Kidney tubule cell (primary cell): ENCODE measurements at regions not wholly inside any gene's neighbourhood (a gene's known extent, or its start where the extent isn't known, plus 50 kb on each side); places are given as distances from the start of the nearest gene placed in this dataset.
"Not testable (repeated sequence)": the region's sequence is repeated elsewhere in the genome, so short reads cannot be mapped to it uniquely, and the experiment has no call there.

Source experiments
- DNase-seq: peaks from one replicate; pipeline ENCODE4 v3.0.0-alpha.2; 2018; ENCODE audit warnings: low spot score

GRCh38 chr3:39655718-39656117 lies 153.7 kb upstream of the MYRIP start:
- DNase-seq = not testable (repeated sequence)

DNA sequence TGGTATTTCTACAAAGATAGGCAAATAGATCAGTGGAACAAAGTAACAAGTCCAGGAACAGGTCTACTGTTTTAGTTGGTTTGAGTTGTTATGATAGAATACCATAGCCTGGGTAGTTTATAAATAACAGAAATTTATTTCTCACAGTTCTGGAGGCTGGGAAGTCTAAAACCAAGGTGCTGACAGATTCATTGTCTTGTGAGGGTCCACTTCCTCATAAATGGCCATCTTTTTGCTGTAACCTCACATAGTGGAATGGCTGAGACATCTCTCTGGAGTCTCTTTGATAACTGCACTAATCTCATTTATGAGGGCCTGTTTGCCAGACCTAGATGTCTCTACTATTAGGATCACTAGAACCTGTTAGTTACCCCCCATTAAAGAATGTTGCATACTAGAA lies 152.3 kb upstream of the MYRIP start:
- no peak for DNase-seq

DNA sequence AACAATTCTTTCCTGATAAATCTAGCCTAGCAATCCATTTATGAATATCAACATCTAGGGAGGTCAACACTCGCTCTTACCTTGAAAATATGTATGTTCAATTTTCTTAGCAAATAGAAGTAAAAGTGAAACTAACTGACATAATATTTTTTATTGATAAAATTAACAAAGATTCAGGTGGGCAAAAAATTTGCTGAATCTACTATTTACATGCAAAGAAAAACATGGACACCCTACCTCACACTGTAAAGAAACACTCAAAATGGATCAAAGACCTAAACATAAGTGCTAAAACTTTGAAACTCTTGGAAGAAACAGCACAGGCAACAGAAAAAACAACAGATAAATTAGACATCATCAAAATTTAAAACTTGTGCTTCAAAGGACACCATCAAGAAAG lies 151.6 kb upstream of the MYRIP start:
- no peak for DNase-seq

DNA sequence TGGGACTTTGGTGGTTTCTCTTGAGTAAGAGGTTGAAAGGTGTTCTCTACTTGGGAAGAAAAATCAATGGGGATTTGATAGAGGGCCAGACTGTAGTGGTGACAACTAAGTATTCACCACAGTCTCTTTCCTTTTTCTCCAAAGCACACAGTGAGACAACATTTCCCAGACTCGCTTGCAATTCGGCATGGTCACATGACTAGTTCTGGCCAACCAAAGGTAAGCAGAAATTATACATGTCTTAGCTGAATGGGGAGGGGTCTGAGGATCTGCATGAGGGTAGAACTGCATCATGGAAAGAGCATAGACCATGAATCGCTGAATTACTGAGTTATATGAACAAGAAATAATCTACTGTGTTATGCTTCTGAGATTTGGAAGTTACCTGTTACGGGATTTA lies 144.5 kb upstream of the MYRIP start:
- no peak for DNase-seq

DNA sequence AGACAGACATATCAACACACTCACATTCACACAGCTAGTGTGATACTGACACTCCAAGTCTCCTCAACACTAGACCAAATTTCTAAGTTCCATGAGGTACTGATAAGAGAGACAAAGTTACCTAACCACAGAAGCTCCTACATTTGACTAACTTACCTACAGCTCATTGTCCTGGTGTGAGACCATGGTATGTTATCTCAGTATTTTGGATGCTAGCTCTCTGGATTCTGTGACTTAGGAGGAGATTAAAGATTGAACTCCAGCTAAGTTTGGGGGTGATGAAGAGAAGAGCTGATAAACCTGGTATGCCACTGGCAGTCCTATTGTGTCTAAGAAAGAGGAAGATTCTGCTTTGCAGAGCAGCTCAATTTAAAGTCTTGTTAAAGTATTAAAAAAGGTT lies 144.0 kb upstream of the MYRIP start:
- no peak for DNase-seq

GRCh38 chr3:39668420-39668819 lies 141.0 kb upstream of the MYRIP start:
- peak; percentile 62 for DNase-seq

- DNase-seq = no peak
Measured at GRCh38 chr3:39671116-39671515, 138.3 kb upstream of the MYRIP start.

DNA sequence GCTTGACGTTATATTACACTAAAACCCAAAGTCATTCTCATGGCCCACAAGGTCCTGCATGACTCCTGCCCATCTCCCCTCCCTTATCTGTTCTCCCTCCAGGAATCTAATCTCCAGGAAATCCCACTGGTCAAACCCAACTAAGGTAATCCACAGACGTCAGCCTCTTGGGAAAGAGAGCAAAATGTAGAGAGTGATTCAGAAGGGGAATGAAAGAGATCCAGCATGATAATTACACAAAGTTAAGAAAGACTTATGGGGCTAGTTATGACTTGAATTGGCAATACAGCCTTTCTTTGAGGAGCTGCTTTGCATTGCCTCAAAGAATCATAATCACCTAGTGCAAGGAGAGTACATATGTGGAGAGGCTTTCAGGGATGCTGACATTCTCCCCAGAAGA lies 137.8 kb upstream of the MYRIP start:
- no peak for DNase-seq

DNA sequence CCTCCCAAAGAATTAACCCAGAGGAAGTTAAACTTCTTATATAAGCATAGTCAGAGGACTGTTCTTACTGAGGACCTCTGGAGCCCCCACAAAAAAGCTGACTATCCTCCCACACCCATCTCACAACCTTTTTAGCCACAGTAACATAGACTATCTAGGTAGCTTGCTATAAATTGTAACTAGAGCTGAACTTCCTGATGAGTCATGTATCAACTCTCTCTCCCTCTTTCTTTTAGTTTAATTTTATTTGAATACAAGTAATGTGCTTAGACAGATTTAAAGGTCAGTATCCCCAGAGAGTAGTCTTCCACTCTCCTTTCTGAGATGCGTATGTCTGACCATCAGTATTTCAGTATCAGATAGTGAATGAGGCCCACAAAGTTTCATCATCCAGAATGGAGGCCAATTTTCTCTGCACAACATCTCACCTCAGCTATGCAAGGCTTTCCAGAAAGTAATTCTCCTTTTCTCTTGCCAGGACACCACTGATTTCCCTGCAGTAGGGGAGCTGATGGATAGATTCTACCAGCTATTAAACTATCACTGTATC lies 104.0 kb upstream of the MYRIP start:
- DNase-seq = no peak

GRCh38 chr3:39707314-39707909 lies 102.0 kb upstream of the MYRIP start:
- DNase-seq = peak; percentile 52

DNA sequence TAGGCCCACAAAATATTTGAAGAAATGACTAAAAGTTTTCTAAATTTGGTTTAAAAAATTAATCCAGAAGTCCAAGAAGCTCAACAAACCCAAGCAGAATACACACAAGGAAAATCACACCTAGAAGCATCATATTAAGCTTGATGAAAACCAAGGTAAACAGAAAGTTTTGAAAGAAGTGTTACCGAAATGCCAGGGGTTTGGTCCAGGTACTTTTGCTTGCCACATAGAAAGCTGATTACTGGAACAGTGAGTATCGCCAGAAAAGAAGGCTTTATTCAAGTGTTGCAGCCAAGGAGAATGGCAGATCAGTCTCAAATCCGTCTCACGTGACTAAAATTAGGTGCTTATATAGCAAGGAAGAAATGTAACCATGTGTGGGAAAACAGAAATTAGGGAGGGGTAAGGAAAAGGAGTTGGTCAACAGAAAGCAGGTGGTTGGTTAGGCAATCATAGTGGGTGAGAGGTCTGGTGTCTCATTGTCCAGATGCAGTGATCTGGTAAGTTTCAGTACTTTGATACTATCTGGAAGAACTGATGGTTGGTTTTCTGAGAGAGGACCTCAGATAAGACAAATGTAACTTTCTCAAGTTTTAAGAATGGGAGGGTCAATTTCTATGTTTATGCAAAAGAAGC lies 96.9 kb upstream of the MYRIP start:
- DNase-seq = no peak

- DNase-seq = not testable (repeated sequence)
Measured at GRCh38 chr3:39713341-39713740, 96.1 kb upstream of the MYRIP start.

DNA sequence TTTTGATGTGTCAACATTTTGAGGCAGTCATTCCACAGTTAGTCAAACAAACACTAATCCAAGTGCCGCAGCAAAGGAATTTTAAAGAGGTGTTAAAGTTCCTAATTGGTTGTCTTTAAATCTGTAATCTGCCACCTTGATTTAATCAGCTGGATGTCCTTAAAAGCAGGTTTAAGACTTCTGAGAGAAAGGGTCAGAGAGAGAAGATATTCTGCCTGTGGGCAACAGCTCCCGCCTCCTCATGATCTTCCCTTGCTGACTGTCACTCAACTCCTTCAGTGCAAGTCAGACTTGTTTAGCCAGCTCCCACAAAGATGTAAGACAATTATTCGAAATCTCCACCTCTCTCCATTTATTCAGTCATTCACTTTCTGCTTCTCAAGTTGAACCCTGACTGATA lies 92.6 kb upstream of the MYRIP start:
- no peak for DNase-seq

DNA sequence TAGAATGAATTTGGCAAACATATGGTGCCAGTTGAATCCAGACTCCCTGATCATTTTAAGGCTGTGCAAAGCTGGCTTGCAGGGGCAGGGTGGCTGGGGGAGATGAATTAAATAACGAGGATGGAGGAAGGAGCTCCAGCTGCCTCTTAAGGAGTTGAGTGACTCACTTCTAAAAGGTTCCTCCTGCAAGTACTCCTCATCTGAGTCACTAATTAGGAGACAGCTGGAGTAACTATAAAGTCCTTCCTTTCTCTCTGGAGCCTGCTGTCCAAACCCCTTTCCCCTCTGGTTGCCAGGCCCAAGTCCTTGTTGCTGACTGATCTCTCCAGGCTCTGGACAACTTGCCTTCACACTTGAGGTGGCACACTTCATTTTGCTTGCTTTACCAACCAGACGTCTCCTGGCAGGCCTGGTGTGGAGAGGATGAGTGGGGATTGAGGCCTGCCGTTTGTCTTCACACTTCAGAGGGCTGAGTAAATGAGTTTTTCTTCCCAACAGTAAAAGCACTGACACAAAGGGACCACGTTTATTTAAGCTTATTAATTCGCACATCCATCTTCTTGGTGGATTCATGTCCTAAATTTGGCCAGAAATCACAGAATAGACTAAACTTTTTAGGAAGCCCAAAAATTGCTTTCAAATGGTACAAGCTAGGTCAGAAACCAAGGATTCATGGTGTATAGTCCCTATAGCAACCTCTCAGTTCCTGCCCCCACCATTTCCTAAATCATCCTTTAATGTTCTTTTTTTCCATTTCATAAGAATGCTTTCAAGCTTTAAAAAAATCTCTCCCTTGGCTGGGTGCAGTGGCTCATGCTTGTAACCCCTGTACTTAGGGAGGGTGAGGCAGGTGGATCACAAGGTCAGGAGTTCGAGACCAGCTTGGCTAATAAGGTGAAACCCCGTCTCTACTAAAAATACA lies 90.5 kb upstream of the MYRIP start:
- DNase-seq = peak; percentile 64

DNA sequence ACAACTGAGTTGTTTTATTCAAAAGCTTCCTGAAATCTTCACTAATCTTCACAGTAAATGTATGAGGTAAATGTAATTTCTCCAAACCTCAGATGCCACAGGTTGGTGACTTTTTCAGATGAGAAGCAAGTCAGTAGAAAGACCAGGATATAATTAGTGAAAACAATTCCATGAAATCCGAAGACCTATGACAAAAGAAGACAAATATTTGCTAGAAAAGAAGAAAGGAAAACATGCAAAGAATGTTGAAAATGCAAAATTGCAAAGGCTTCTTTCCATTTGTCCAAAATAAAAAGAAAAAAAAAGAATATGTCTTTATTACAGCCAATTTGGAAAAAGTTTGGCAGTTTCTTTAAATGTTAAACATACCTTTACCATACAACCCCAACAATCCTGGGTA lies 88.3 kb upstream of the MYRIP start:
- DNase-seq = no peak

DNA sequence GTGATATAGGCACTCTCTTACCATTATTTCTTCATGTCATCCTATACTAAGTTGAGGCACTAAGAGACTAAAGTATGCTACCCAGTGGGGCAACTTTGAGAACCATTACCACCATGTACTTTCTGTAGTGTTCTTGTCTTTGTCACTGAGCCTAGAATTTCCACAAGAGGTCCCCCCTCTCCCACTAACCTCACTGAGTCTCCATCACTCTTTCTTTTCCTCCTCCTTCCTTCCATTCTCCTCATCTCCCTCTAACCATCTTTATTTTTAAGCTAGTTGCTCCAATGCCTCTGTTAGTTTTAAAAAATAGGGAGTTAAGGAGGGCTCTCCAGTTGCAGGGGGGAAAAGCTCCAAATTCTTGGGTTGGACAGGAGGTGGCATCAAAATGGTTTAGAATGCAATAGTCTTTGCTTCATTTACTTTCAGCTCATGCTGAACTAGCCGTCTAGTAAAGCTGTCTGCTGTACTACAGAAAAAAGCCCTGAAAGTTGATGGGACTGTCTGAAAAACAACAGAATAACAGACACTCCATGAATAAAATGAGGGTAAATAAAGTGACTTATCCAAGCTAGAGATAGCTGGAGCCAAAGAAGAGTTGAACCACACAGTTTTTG lies 85.1 kb upstream of the MYRIP start:
- DNase-seq = no peak

GRCh38 chr3:39725321-39725720 lies 84.1 kb upstream of the MYRIP start:
- no peak for DNase-seq

DNA sequence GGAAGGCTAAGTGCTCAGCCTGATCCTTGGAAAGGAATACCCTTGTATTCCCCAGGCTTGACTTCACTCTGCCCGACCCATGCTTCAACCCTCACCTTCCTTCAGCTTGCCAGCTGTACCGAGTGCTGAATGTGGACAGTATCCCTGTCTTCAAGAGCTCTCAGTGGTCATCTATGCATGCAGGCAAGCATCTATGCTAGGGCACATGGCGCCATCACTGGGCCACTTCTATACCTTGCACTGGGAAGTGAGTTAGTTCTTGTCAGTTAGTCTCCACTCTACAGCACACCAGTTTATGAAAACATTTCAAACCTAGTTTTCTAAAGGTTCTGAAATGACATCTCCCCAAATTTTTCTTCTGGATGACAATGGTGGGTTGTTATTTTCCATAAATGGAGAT lies 82.0 kb upstream of the MYRIP start:
- no peak for DNase-seq

DNA sequence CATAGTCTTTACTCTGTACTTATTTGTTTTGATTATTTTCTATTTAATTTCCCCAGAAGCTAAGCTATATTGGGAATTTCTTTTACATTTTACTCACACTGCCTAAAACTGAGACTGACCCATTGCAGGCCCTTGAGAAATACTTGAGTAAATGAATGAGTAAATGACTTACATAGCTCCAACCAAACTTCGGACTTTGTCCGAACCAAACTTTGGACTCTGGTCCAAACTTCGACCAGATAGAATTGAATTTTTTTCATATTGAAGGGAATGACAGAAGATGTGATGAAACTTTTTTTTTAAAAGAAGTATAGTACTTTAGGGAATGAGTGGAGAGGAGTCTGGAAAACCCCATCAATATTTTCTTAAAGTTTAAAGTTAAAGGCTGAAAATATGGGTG lies 75.6 kb upstream of the MYRIP start:
- no peak for DNase-seq

- not testable (repeated sequence) for DNase-seq
Measured at GRCh38 chr3:39739658-39740057, 69.8 kb upstream of the MYRIP start.

- DNase-seq = no peak
Measured at GRCh38 chr3:39744746-39745145, 64.7 kb upstream of the MYRIP start.

GRCh38 chr3:39748002-39748401 lies 61.4 kb upstream of the MYRIP start:
- peak; percentile 48 for DNase-seq
